ENCODE measurements at regions not wholly inside any gene's neighbourhood (a gene's known extent, or its start where the extent isn't known, plus 50 kb on each side); places are given as distances from the start of the nearest gene placed in this dataset.

DNA sequence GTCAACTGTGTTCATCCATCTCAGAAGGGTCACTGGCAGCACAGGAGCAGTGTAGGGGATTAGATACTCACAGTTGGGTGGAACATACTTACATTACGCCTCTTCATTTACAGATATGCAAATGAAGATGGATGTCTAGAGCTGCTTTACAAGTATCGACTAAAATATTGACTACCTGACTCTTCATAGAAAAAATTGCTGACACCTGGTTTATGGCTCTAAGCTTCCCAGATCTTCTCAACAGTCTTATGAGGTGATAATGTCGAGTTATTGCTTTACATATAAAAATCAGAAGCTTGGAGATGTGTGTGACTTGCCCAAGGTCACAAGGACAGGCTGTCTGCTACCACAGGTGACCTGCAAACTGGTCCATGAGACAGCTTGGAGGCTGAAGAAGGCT is 677.2 kb downstream of the TYW1 start:
- TF ChIP-seq, protein P1, sequence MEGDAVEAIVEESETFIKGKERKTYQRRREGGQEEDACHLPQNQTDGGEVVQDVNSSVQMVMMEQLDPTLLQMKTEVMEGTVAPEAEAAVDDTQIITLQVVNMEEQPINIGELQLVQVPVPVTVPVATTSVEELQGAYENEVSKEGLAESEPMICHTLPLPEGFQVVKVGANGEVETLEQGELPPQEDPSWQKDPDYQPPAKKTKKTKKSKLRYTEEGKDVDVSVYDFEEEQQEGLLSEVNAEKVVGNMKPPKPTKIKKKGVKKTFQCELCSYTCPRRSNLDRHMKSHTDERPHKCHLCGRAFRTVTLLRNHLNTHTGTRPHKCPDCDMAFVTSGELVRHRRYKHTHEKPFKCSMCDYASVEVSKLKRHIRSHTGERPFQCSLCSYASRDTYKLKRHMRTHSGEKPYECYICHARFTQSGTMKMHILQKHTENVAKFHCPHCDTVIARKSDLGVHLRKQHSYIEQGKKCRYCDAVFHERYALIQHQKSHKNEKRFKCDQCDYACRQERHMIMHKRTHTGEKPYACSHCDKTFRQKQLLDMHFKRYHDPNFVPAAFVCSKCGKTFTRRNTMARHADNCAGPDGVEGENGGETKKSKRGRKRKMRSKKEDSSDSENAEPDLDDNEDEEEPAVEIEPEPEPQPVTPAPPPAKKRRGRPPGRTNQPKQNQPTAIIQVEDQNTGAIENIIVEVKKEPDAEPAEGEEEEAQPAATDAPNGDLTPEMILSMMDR (conservative IDR thresholded peaks at IDR 0.05; ENCODE audit: low read depth, low read length), result no peak
- TF ChIP-seq NFE2L2 (IDR thresholded peaks at IDR 0.05; ENCODE audit: low read depth, low read length), result no peak
- TF ChIP-seq FOS (IDR thresholded peaks at IDR 0.05; ENCODE audit: low read depth, low read length), result no peak
- no peak for TF ChIP-seq RFX5 (IDR thresholded peaks at IDR 0.05; ENCODE audit: low read depth, low read length)
- TF ChIP-seq RCOR1 (IDR thresholded peaks at IDR 0.05; ENCODE audit: insufficient replicate concordance, low read length), result no peak
- no peak for TF ChIP-seq RAD21 (IDR thresholded peaks at IDR 0.05; ENCODE audit: low read length)
- no peak for TF ChIP-seq CEBPB (IDR thresholded peaks at IDR 0.05; ENCODE audit: low read depth, low read length)
- TF ChIP-seq ELK1 (IDR thresholded peaks at IDR 0.05; ENCODE audit: borderline replicate concordance, low read depth, low read length), result no peak
- no peak for TF ChIP-seq MAZ (IDR thresholded peaks at IDR 0.05; ENCODE audit: borderline replicate concordance, low read depth, low read length)
- TF ChIP-seq MAFK (IDR thresholded peaks at IDR 0.05; ENCODE audit: low read depth, low read length), result peak; percentile 44; the same call in 1 of the 2 replicates
- no peak for TF ChIP-seq SMC3 (IDR thresholded peaks at IDR 0.05; ENCODE audit: low read depth, low read length)

All from IMR-90 (cell line).